AG09309 (cell line): ENCODE measurements at regions not wholly inside any gene's neighbourhood (a gene's known extent, or its start where the extent isn't known, plus 50 kb on each side); places are given as distances from the start of the nearest gene placed in this dataset.

Experiments used
- DNase-seq: peaks from one replicate; pipeline ENCODE4 v3.0.0-alpha.2; 2010; ENCODE audit warnings: low read depth
- H3K4me3 ChIP-seq: 2 replicates; pipeline ENCODE4 v1.5.1; 2011; ENCODE audit warnings: mild to moderate bottlenecking, low read depth, low read length, moderate library complexity; ENCODE audit not compliant: control insufficient read depth
- CTCF ChIP-seq: IDR thresholded peaks from 2 replicates; pipeline ENCODE4 v1.5.1; 2011; ENCODE audit warnings: mild to moderate bottlenecking, low read depth, low read length, inconsistent platforms; ENCODE audit not compliant: insufficient read depth, control insufficient read depth; ENCODE audit errors: missing control alignments

- no peak for DNase-seq
- TF ChIP-seq CTCF, result no peak
- H3K4me3 ChIP-seq, result no peak overlapping the region
Observed at GRCh38 chr1:78715181-78715661, 65.6 kb downstream of the IFI44 start.

- TF ChIP-seq CTCF, result no peak
- peak; percentile 53 for DNase-seq
- no peak overlapping the region for H3K4me3 ChIP-seq
Observed at GRCh38 chr1:78716186-78716585, 66.6 kb downstream of the IFI44 start.

- TF ChIP-seq CTCF, result no peak
- no peak overlapping the region for H3K4me3 ChIP-seq
- DNase-seq, result no peak
Observed at GRCh38 chr1:78718566-78718965, 68.9 kb downstream of the IFI44 start.

GRCh38 chr1:78721136-78721535 lies 71.5 kb downstream of the IFI44 start:
- TF ChIP-seq CTCF, result no peak
- DNase-seq, result no peak
- no peak overlapping the region for H3K4me3 ChIP-seq

GRCh38 chr1:78722105-78722504 lies 72.5 kb downstream of the IFI44 start:
- DNase-seq, result no peak
- H3K4me3 ChIP-seq, result no peak overlapping the region
- no peak for TF ChIP-seq CTCF

GRCh38 chr1:78722521-78722920 lies 72.9 kb downstream of the IFI44 start:
- DNase-seq, result no peak
- H3K4me3 ChIP-seq, result no peak overlapping the region
- TF ChIP-seq CTCF, result no peak

GRCh38 chr1:78722947-78723346 lies 73.3 kb downstream of the IFI44 start:
- peak; percentile 77 for DNase-seq

More at GRCh38 chr1:78722947-78723346, 73.3 kb downstream of the IFI44 start:
- TF ChIP-seq CTCF, result no peak
- no peak overlapping the region for H3K4me3 ChIP-seq
